H1 (cell line): ENCODE measurements at regions not wholly inside any gene's neighbourhood (a gene's known extent, or its start where the extent isn't known, plus 50 kb on each side); places are given as distances from the start of the nearest gene placed in this dataset.

Experiments used
- CTCF ChIA-PET: fragments of 300-600 bp; sonication (Branson Sonifier 250); formaldehyde crosslinking; loops from one replicate; lab custom pipeline; 2021; ENCODE audit not compliant: partially characterized antibody; lab: Charles Lee
- POLR2A ChIA-PET: fragments of 300-600 bp; sonication (Branson Sonifier 250); formaldehyde crosslinking; loops from one replicate; lab custom pipeline; 2021; ENCODE audit warnings: inconsistent platforms; ENCODE audit not compliant: partially characterized antibody; lab: Charles Lee
- DNase-seq, 2 experiments: peaks; one replicate each; pipeline versions ENCODE4 v3.0.0 to v3.0.0-alpha.2; 2010 to 2022; ENCODE audit warnings: low spot score in 2 of 2, low read depth in 1 of 2, mixed read lengths in 1 of 2
- FAIRE-seq: peaks from 2 replicates; lab custom pipeline; 2011; peaks lifted over from hg19 to GRCh38; lab: Jason Lieb, UNC
- H2AFZ ChIP-seq: 2 replicates; pipeline ENCODE4 v1.8.1; 2012; ENCODE audit warnings: low read length, inconsistent platforms
- H2AK5ac ChIP-seq: 2 replicates; pipeline ENCODE4 v1.6.1; 2013; ENCODE audit warnings: low read depth, low read length
- H2BK120ac ChIP-seq: replicated peaks from 2 replicates; pipeline ENCODE3; 2013; ENCODE audit warnings: low read depth, low read length, inconsistent platforms
- H2BK12ac ChIP-seq: 2 replicates; pipeline ENCODE4 v1.6.1; 2013; ENCODE audit warnings: low read depth, low read length
- H2BK15ac ChIP-seq: 2 replicates; pipeline ENCODE4 v1.6.1; 2013; ENCODE audit warnings: low read length
- H2BK20ac ChIP-seq: 2 replicates; pipeline ENCODE4 v1.6.1; 2013; ENCODE audit warnings: low read length
- H2BK5ac ChIP-seq: 2 replicates; pipeline ENCODE4 v1.6.1; 2013; ENCODE audit warnings: low read depth, low read length
- H3K14ac ChIP-seq: 2 replicates; pipeline ENCODE4 v1.6.1; 2013; ENCODE audit warnings: inconsistent platforms; ENCODE audit not compliant: insufficient read length
- H3K18ac ChIP-seq: 2 replicates; pipeline ENCODE4 v1.6.1; 2013; ENCODE audit warnings: low read length; ENCODE audit errors: extremely low read depth
- H3K23ac ChIP-seq: 2 replicates; pipeline ENCODE4 v1.6.1; 2013; ENCODE audit warnings: inconsistent platforms; ENCODE audit not compliant: insufficient read length
- H3K23me2 ChIP-seq: 2 replicates; pipeline ENCODE4 v1.6.1; 2013; ENCODE audit warnings: low read depth, low read length
- H3K27ac ChIP-seq: 2 replicates; pipeline ENCODE4 v1.6.1; 2011; ENCODE audit warnings: low read depth, low read length, inconsistent platforms
- H3K27me3 ChIP-seq, 4 experiments: replicated peaks in 1 of 4; 1 replicate in 1 of 4; 2 replicates in 3 of 4; pipeline versions ENCODE4 v1.6.1 to v1.8.1; 2011 to 2013; ENCODE audit warnings: low read length in 3 of 4, mild to moderate bottlenecking in 3 of 4, inconsistent platforms in 2 of 4, mixed read lengths in 2 of 4, moderate library complexity in 1 of 4; ENCODE audit not compliant: control insufficient read depth in 3 of 4, insufficient read depth in 3 of 4; ENCODE audit errors: extremely low read depth in 1 of 4
- H3K36me3 ChIP-seq, 4 experiments: 2 replicates each; pipeline versions ENCODE4 v1.6.1 to v1.8.1; 2011 to 2013; ENCODE audit warnings: mild to moderate bottlenecking in 4 of 4, low read length in 3 of 4, moderate library complexity in 2 of 4, control low read depth in 1 of 4, inconsistent platforms in 1 of 4; ENCODE audit not compliant: insufficient read depth in 4 of 4, control insufficient read depth in 2 of 4
- H3K4ac ChIP-seq: replicated peaks from 2 replicates; pipeline ENCODE3; 2013; ENCODE audit warnings: low read length, low read depth, mixed read lengths, inconsistent platforms; ENCODE audit not compliant: insufficient read length
- H3K4me1 ChIP-seq, 4 experiments: replicated peaks in 1 of 4; 1 replicate in 1 of 4; 2 replicates in 3 of 4; pipeline versions ENCODE4 v1.6.1 to v1.8.1; 2011 to 2013; ENCODE audit warnings: low read length in 3 of 4, inconsistent platforms in 2 of 4, mixed read lengths in 1 of 4; ENCODE audit not compliant: insufficient read depth in 4 of 4, control insufficient read depth in 3 of 4
- H3K4me2 ChIP-seq, 2 experiments: 2 replicates each; pipeline versions ENCODE4 v1.6.1 to v1.8.1; 2011 to 2013; ENCODE audit warnings: low read depth in 2 of 2, low read length in 2 of 2, control low read depth in 1 of 2, inconsistent platforms in 1 of 2, mild to moderate bottlenecking in 1 of 2; ENCODE audit not compliant: insufficient read depth in 1 of 2
- H3K4me3 ChIP-seq, 4 experiments: fragments of 200-600, 300-600 bp in 1 of 4; sonication (generic), shearing (Covaris generic), sonication (Bioruptor Twin) in 1 of 4; 2 replicates each; pipeline versions ENCODE4 v1.5.1 to v1.8.1; 2011 to 2016; ENCODE audit warnings: low read length in 4 of 4, low read depth in 3 of 4, control low read depth in 2 of 4, inconsistent platforms in 2 of 4, mild to moderate bottlenecking in 2 of 4, mixed read lengths in 1 of 4, moderate library complexity in 1 of 4; ENCODE audit not compliant: insufficient read depth in 2 of 4; ENCODE audit errors: extremely low read depth in 1 of 4
- H3K56ac ChIP-seq: replicated peaks from 2 replicates; pipeline ENCODE3; 2013; ENCODE audit warnings: low read depth, mild to moderate bottlenecking, mixed read lengths, low read length, inconsistent platforms; ENCODE audit not compliant: insufficient read length
- H3K79me1 ChIP-seq: 2 replicates; pipeline ENCODE4 v1.6.1; 2013; ENCODE audit warnings: low read depth, low read length, control low read depth
- H3K79me2 ChIP-seq, 2 experiments: 2 replicates each; pipeline versions ENCODE4 v1.6.1 to v1.8.1; 2012 to 2013; ENCODE audit warnings: low read length in 2 of 2, mild to moderate bottlenecking in 2 of 2, inconsistent platforms in 1 of 2; ENCODE audit not compliant: insufficient read depth in 2 of 2, control insufficient read depth in 1 of 2
- H3K9ac ChIP-seq, 4 experiments: replicated peaks in 1 of 4; 1 replicate in 1 of 4; 2 replicates in 3 of 4; pipeline versions ENCODE4 v1.6.1 to v1.8.1; 2011 to 2013; ENCODE audit warnings: low read depth in 3 of 4, low read length in 3 of 4, control low read depth in 2 of 4, mild to moderate bottlenecking in 2 of 4, moderate library complexity in 2 of 4, inconsistent platforms in 1 of 4; ENCODE audit errors: extremely low read depth in 1 of 4
- H3K9me3 ChIP-seq, 2 experiments: 2 replicates each; pipeline versions ENCODE4 v1.6.1 to v1.8.1; 2012 to 2013; ENCODE audit warnings: mild to moderate bottlenecking in 2 of 2, moderate library complexity in 2 of 2, control low read depth in 1 of 2, inconsistent platforms in 1 of 2, low read depth in 1 of 2, low read length in 1 of 2, mixed read lengths in 1 of 2; ENCODE audit not compliant: insufficient read depth in 2 of 2
- H4K20me1 ChIP-seq, 2 experiments: replicated peaks in 1 of 2; 2 replicates each; pipeline versions ENCODE3 to v1.8.1; 2011 to 2013; ENCODE audit warnings: inconsistent platforms in 2 of 2, low read length in 2 of 2, mild to moderate bottlenecking in 1 of 2; ENCODE audit not compliant: insufficient read depth in 2 of 2, control insufficient read depth in 1 of 2
- H4K5ac ChIP-seq: 2 replicates; pipeline ENCODE4 v1.6.1; 2013; ENCODE audit warnings: low read length, low read depth, mixed read lengths, inconsistent platforms; ENCODE audit not compliant: insufficient read length
- H4K8ac ChIP-seq: 2 replicates; pipeline ENCODE4 v1.8.0; 2013; ENCODE audit warnings: mild to moderate bottlenecking, moderate library complexity, low read length, inconsistent platforms; ENCODE audit not compliant: insufficient read depth; ENCODE audit errors: extremely low read depth
- H4K91ac ChIP-seq: replicated peaks from 2 replicates; pipeline ENCODE3; 2013; ENCODE audit warnings: low read length, mixed read lengths, inconsistent platforms; ENCODE audit not compliant: insufficient read length
- ASH2L ChIP-seq: fragments of 200-600, 300-600 bp; sonication (generic); IDR thresholded peaks from one replicate; pipeline ENCODE4 v1.7.1; 2017; ENCODE audit warnings: low read length
- ATF3 ChIP-seq: IDR thresholded peaks from 2 replicates; pipeline ENCODE4 v1.6.1; 2011; ENCODE audit warnings: low read depth, mild to moderate bottlenecking, low read length; ENCODE audit not compliant: insufficient read depth
- BCL11A ChIP-seq, 2 experiments: IDR thresholded peaks; one replicate each; pipeline ENCODE4 v1.6.1; 2011; ENCODE audit warnings: low read depth in 2 of 2, low read length in 2 of 2, mild to moderate bottlenecking in 2 of 2
- CREB1 ChIP-seq: IDR thresholded peaks from 2 replicates; pipeline ENCODE4 v1.6.1; 2012; ENCODE audit warnings: inconsistent platforms
- CTCF ChIP-seq, 3 experiments: IDR thresholded peaks; 1 replicate in 2 of 3; 2 replicates in 1 of 3; pipeline versions ENCODE4 v1.5.1 to v1.6.1; 2011; ENCODE audit warnings: low read length in 3 of 3, mild to moderate bottlenecking in 3 of 3, inconsistent platforms in 2 of 3, low read depth in 1 of 3, moderate library complexity in 1 of 3; ENCODE audit not compliant: insufficient read depth in 1 of 3; ENCODE audit errors: control extremely low read depth in 1 of 3
- E2F6 ChIP-seq: IDR thresholded peaks from 2 replicates; pipeline ENCODE4 v1.6.1; 2012; ENCODE audit warnings: inconsistent platforms
- GTF2F1 ChIP-seq: IDR thresholded peaks from 2 replicates; pipeline ENCODE4 v1.6.1; 2012; ENCODE audit warnings: low read depth, low read length, improper control_type of control experiment, borderline replicate concordance
- POLR2AphosphoS5 ChIP-seq: IDR thresholded peaks from 2 replicates; pipeline ENCODE4 v1.6.1; 2011; ENCODE audit warnings: low read depth, low read length
- RNF2 ChIP-seq: fragments of 200-900, 300-1000 bp; sonication (generic); IDR thresholded peaks from 2 replicates; pipeline ENCODE4 v1.7.1; 2016; ENCODE audit warnings: borderline replicate concordance, low read depth, mild to moderate bottlenecking, antibody characterized with exemption, low read length; ENCODE audit not compliant: poor library complexity, severe bottlenecking; ENCODE audit errors: missing control alignments
- SIRT6 ChIP-seq: IDR thresholded peaks from one replicate; pipeline ENCODE4 v1.7.1; 2012; ENCODE audit warnings: low read length, inconsistent platforms
- SUZ12 ChIP-seq: fragments of 200-600 bp; sonication (generic); IDR thresholded peaks from 2 replicates; pipeline ENCODE4 v1.6.1; 2012; ENCODE audit warnings: mild to moderate bottlenecking, inconsistent platforms, low read length, moderate library complexity, mixed read lengths
- TEAD4 ChIP-seq: IDR thresholded peaks from 2 replicates; pipeline ENCODE4 v1.6.1; 2012; ENCODE audit warnings: low read depth, low read length, inconsistent platforms, mixed read lengths
- WGBS, 2 experiments: shearing (Covaris generic) in 1 of 2; methylation state at CpG; one replicate each; pipeline versions ENCODE4 v1.1.6 to v1.1.7; 2013 to 2015; ENCODE audit warnings: low lambda C conversion rate in 2 of 2, mixed read lengths in 2 of 2, inconsistent platforms in 1 of 2, low coverage in 1 of 2, missing lambda C conversion rate in 1 of 2; ENCODE audit not compliant: insufficient replicate concordance in 2 of 2, insufficient coverage in 1 of 2, insufficient read length in 1 of 2; ENCODE audit errors: extremely low coverage in 1 of 2, missing lambda C conversion rate in 1 of 2; 5-methylcytosine and 5-hydroxymethylcytosine counted together

- Histone ChIP-seq H3K4me3 (no peak overlapping the region), H2AK5ac (no peak overlapping the region), H3K4ac (no peak overlapping the region), H3K36me3 (no peaks in the 10 kb centered on the region), H3K27ac (no peak overlapping the region), H3K27me3 (no peaks in the 10 kb centered on the region), H3K23ac (no peak overlapping the region), H2AFZ (no peak overlapping the region), H3K18ac (no peak overlapping the region), H4K91ac (no peak overlapping the region), H2BK5ac (no peak overlapping the region), H3K56ac (no peak overlapping the region), H3K14ac (no peak overlapping the region), H3K79me1 (no peaks in the 10 kb centered on the region), H2BK120ac (no peak overlapping the region), H2BK15ac (no peak overlapping the region), H3K4me2 (no peak overlapping the region), H3K79me2 (no peaks in the 10 kb centered on the region), H3K9me3 (no peaks in the 10 kb centered on the region), H2BK20ac (no peak overlapping the region), H4K5ac (no peak overlapping the region), H3K4me1 (no peaks in the 10 kb centered on the region), H3K23me2 (no peaks in the 10 kb centered on the region), H4K8ac (no peak overlapping the region), H3K9ac (no peak overlapping the region), H4K20me1 (peaks cover 0 to 2% of the 10 kb centered on the region in 2 experiments), H2BK12ac (no peak overlapping the region)
- ChIA-PET POLR2A (no interaction called here), CTCF (no interaction called here)
- no peak for FAIRE-seq
- no peak for DNase-seq
- 94% methylated on average over 4 of the region's 4 CpGs; no CpG with 5 or more reads in 1 of the 2 experiments for WGBS, 2 experiments
- TF ChIP-seq POLR2AphosphoS5 = no peak
- no peak for TF ChIP-seq SUZ12
- TF ChIP-seq CREB1 = no peak
- no peak for TF ChIP-seq SIRT6
- TF ChIP-seq TEAD4 = no peak
- no peak for TF ChIP-seq ATF3
- no peak for TF ChIP-seq BCL11A (IDR thresholded peaks at IDR 0.05; ENCODE audit: low read depth in 2 of 2, low read length in 2 of 2)
- no peak for TF ChIP-seq E2F6
- TF ChIP-seq ASH2L = no peak
- no peak for TF ChIP-seq CTCF (IDR thresholded peaks at IDR 0.05; ENCODE audit: control extremely low read depth in 1 of 3, insufficient read depth in 1 of 3, low read depth in 1 of 3, low read length in 3 of 3)
- no peak for TF ChIP-seq GTF2F1
- TF ChIP-seq RNF2 = no peak
Observed at GRCh38 chr16:64381979-64382378, 739.9 kb downstream of the CDH11 start.
